Pancreas (tissue), 10 donors: ENCODE measurements at regions not wholly inside any gene's neighbourhood (a gene's known extent, or its start where the extent isn't known, plus 50 kb on each side); places are given as distances from the start of the nearest gene placed in this dataset.
A peak's percentile ranks its signal among the peaks of the same experiment; 100 is the strongest.
"Not testable (repeated sequence)": the region's sequence is repeated elsewhere in the genome, so short reads cannot be mapped to it uniquely, and the experiment has no call there.

Source experiments
- ATAC-seq, 4 donors: fragments of 200-7000 bp; cut with Tn5 transposase; one replicate each; pipeline versions ENCODE4 v1.8.0 to v1.9.1; 2020; ENCODE audit warnings: mild to moderate bottlenecking in 4 of 4, moderate library complexity in 4 of 4
- DNase-seq, 6 donors: peaks; one replicate each; pipeline ENCODE4 v3.0.0-alpha.2; 2020
- FAIRE-seq: peaks from 2 replicates; lab custom pipeline; 2012; peaks lifted over from hg19 to GRCh38; lab: Jason Lieb, UNC
- H3K27ac ChIP-seq, 4 donors: fragments of 200-600 bp; sonication (generic); 1 replicate in 3 of 4; 2 replicates in 1 of 4; pipeline versions ENCODE4 v1.5.0 to v1.8.0; 2020
- H3K27me3 ChIP-seq, 4 donors: fragments of 200-600 bp; one replicate each; pipeline ENCODE4 v1.8.0; 2021
- H3K36me3 ChIP-seq, 3 donors: fragments of 200-600 bp; sonication (generic) in 1 of 3; one replicate each; pipeline versions ENCODE4 v1.5.0 to v1.8.0; 2020 to 2021
- H3K4me1 ChIP-seq, 3 donors: fragments of 200-600 bp; one replicate each; pipeline ENCODE4 v1.8.0; 2021
- H3K4me3 ChIP-seq, 4 donors: fragments of 200-600 bp; sonication (generic) in 2 of 4; one replicate each; pipeline versions ENCODE4 v1.5.0 to v1.8.0; 2020 to 2021
- H3K9me3 ChIP-seq, 4 donors: fragments of 200-600 bp; one replicate each; pipeline ENCODE4 v1.8.0; 2021
- WGBS, 2 donors: extraction: QIAGEN DNeasy Blood & Tissue Kit; methylation state at CpG; one replicate each; pipeline ENCODE4 v1.1.7; 2013; 5-methylcytosine and 5-hydroxymethylcytosine counted together
- intact Hi-C, 3 donors: fragments of 100-400 bp; cut with DNase I; formaldehyde crosslinking; loops; one replicate each; pipeline versions ENCODE4 v1.11.1 to v1.14.2; 2022
- TF ChIP-seq, protein P1 (sequence below), 4 donors: fragments of 200-600 bp; sonication (generic) in 3 of 4; IDR thresholded peaks; one replicate each; pipeline versions ENCODE4 v1.5.0 to v1.8.0; 2021; ENCODE audit warnings: antibody characterized with exemption in 4 of 4
- donor health status: healthy with polysubstance abuse.
- donor health status: DM: no; HTN: no; CAD: no; lungs with moderate emphysema.
- donor health status: DM: no; HTN: no; CAD: no.
- donor health status: control.
- donor health status: control.
- donor health status: Bipolar disorder and iron deficiency.
- donor health status: DM: yes; HTN: yes; CAD: no.
- donor health status: DM: no; HTN: no; CAD: no.
- donor health status: DM: no; HTN: no; CAD: no.
- donor health status: DM: yes; HTN: yes; CAD: no.

- ATAC-seq (no peak), FAIRE-seq (no peak), DNase-seq (no peak)
- intact Hi-C loops: no loop called here
- Histone ChIP-seq H3K36me3 (no peaks in the 10 kb centered on the region), H3K27me3 (no peaks in the 10 kb centered on the region), H3K9me3 (no peaks in the 10 kb centered on the region), H3K4me3 (no peak overlapping the region), H3K4me1 (no peaks in the 10 kb centered on the region), H3K27ac (no peak overlapping the region)
- WGBS, 2 donors: 72 to 75% methylated on average over 6 of the region's 6 CpGs
- TF ChIP-seq, protein P1, sequence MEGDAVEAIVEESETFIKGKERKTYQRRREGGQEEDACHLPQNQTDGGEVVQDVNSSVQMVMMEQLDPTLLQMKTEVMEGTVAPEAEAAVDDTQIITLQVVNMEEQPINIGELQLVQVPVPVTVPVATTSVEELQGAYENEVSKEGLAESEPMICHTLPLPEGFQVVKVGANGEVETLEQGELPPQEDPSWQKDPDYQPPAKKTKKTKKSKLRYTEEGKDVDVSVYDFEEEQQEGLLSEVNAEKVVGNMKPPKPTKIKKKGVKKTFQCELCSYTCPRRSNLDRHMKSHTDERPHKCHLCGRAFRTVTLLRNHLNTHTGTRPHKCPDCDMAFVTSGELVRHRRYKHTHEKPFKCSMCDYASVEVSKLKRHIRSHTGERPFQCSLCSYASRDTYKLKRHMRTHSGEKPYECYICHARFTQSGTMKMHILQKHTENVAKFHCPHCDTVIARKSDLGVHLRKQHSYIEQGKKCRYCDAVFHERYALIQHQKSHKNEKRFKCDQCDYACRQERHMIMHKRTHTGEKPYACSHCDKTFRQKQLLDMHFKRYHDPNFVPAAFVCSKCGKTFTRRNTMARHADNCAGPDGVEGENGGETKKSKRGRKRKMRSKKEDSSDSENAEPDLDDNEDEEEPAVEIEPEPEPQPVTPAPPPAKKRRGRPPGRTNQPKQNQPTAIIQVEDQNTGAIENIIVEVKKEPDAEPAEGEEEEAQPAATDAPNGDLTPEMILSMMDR (IDR thresholded peaks at IDR 0.05): no peak
These were observed 196.4 kb downstream of the EVX1 start for GRCh38 chr7:27438881-27439589.

GRCh38 chr7:27442455-27442854 is 199.9 kb downstream of the EVX1 start:
- no peaks in the 10 kb centered on the region for H3K27me3 ChIP-seq
- no peaks in the 10 kb centered on the region for H3K9me3 ChIP-seq
- TF ChIP-seq, protein P1 (IDR thresholded peaks at IDR 0.05): no peak
- no peak overlapping the region for H3K4me3 ChIP-seq
- ATAC-seq (no peak), DNase-seq (no peak), FAIRE-seq (no peak)
- H3K4me1 ChIP-seq: no peaks in the 10 kb centered on the region
- no peak overlapping the region for H3K27ac ChIP-seq
- no peaks in the 10 kb centered on the region for H3K36me3 ChIP-seq
- intact Hi-C loops: no loop called here

DNA sequence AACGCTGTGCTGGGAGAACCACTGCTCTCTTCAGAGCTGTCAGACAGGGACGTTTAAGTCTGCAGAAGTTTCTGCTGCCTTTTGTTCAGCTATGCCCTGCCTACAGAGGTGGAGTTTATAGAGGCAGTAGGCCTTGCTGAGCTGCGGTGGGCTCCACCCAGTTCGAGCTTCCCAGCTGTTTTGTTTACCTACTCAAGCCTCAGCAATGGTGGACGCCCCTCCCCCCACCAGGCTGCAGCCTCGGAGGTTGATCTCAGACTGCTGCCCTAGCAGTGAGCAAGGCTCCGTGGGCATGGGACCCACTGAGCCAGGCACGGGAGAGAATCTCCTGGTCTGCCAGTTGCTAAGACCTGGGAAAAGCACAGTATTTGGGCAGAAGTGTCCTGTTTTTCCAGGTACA is 206.4 kb downstream of the EVX1 start:
- H3K9me3 ChIP-seq, H3K27me3 ChIP-seq, FAIRE-seq, ATAC-seq, H3K27ac ChIP-seq, H3K4me3 ChIP-seq, intact Hi-C loops, H3K36me3 ChIP-seq, DNase-seq, H3K4me1 ChIP-seq: not testable (repeated sequence)
- 22 to 29% methylated on average over 8 of the region's 8 CpGs for WGBS, 2 donors

DNA sequence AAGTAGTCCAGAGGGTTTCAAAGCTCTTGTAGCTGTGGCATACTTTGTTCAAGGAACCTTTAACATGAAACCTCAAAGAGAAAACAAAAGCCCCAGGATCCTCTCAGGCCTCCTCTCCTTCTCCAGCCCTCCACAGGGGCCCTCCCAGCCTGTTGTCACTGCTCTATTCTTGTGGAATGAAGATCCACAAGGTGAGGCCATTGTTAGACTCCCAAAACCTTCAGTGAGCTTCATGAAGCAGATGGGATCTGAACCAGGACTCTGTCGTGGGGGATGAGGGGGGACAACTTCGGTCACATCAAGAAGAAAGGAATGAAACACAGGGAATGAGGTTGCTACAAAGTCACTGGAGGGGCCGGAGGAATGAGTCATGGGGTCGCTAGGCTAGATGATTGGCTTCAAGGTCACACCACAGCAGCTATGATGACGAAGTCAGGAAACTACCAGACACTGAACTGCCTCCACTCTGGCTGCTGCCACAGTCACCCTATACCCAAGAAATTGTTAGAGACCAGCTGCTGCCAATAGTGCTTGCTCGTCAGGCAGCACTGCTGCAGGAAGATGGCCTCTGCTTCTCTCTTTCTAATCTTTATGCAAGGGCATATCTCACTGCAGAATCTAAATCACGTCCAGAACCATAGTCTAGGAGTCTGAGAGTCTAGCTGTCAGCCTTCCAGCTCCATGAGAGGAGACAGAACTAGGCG is 208.8 kb downstream of the HIBADH start:
- H3K4me1 ChIP-seq: no peaks in the 10 kb centered on the region
- no peaks in the 10 kb centered on the region for H3K9me3 ChIP-seq
- H3K27me3 ChIP-seq: no peaks in the 10 kb centered on the region
- TF ChIP-seq, protein P1 (IDR thresholded peaks at IDR 0.05): no peak
- intact Hi-C loops: no loop called here
- H3K4me3 ChIP-seq: no peak overlapping the region
- 44 to 56% methylated on average over 8 of the region's 8 CpGs for WGBS, 2 donors
- H3K27ac ChIP-seq: no peak overlapping the region
- DNase-seq (no peak), ATAC-seq (peak in 1 of 4 donors; percentile 58), FAIRE-seq (no peak)
- H3K36me3 ChIP-seq: no peaks in the 10 kb centered on the region

- FAIRE-seq, ATAC-seq, H3K4me1 ChIP-seq, intact Hi-C loops, H3K27me3 ChIP-seq, H3K36me3 ChIP-seq, H3K4me3 ChIP-seq, H3K27ac ChIP-seq, DNase-seq, H3K9me3 ChIP-seq: not testable (repeated sequence)
- WGBS, 2 donors: 78 to 87% methylated on average over 16 of the region's 16 CpGs
These were observed 205.6 kb downstream of the HIBADH start for GRCh38 chr7:27457120-27457519.

- FAIRE-seq, H3K27ac ChIP-seq, H3K36me3 ChIP-seq, H3K4me3 ChIP-seq, DNase-seq, ATAC-seq, H3K9me3 ChIP-seq, H3K4me1 ChIP-seq, intact Hi-C loops, H3K27me3 ChIP-seq: not testable (repeated sequence)
- 86 to 87% methylated on average over 30 to 31 of the region's 35 CpGs for WGBS, 2 donors
These were observed 204.8 kb downstream of the HIBADH start for GRCh38 chr7:27457603-27458565.
